M059J (cell line): ENCODE measurements at regions not wholly inside any gene's neighbourhood (a gene's known extent, or its start where the extent isn't known, plus 50 kb on each side); places are given as distances from the start of the nearest gene placed in this dataset.
"Not testable (repeated sequence)": the region's sequence is repeated elsewhere in the genome, so short reads cannot be mapped to it uniquely, and the experiment has no call there.

Experiments used
- DNase-seq: peaks from one replicate; pipeline ENCODE4 v3.0.0-alpha.2; 2012; ENCODE audit warnings: low read depth

- no peak for DNase-seq
Observed at GRCh38 chr20:51305316-51306052, 237.0 kb downstream of the NFATC2 start.

GRCh38 chr20:51303731-51304670, 238.5 kb downstream of the NFATC2 start:
- DNase-seq: no peak

GRCh38 chr20:51301026-51301425, 241.5 kb downstream of the NFATC2 start:
- no peak for DNase-seq

GRCh38 chr20:51300104-51300503, 242.4 kb downstream of the NFATC2 start:
- DNase-seq: no peak

- no peak for DNase-seq
Observed at GRCh38 chr20:51299413-51299812, 243.1 kb downstream of the NFATC2 start.

- DNase-seq: no peak
Observed at GRCh38 chr20:51298141-51298749, 244.3 kb downstream of the NFATC2 start.

GRCh38 chr20:51287628-51288413, 254.7 kb downstream of the NFATC2 start:
- peak; percentile 30 for DNase-seq

GRCh38 chr20:51286758-51287157, 255.8 kb downstream of the NFATC2 start:
- DNase-seq: no peak

- DNase-seq: no peak
Observed at GRCh38 chr20:51285684-51286083, 256.8 kb downstream of the NFATC2 start.

- DNase-seq: no peak
Observed at GRCh38 chr20:51284871-51285270, 257.6 kb downstream of the NFATC2 start.

GRCh38 chr20:51284176-51284575, 258.3 kb downstream of the NFATC2 start:
- DNase-seq: peak; percentile 37

- no peak for DNase-seq
Observed at GRCh38 chr20:51281521-51281920, 258.6 kb upstream of the KCNG1 start.

GRCh38 chr20:51280047-51280446, 257.1 kb upstream of the KCNG1 start:
- DNase-seq: no peak

- no peak for DNase-seq
Observed at GRCh38 chr20:51277961-51278360, 255.1 kb upstream of the KCNG1 start.

GRCh38 chr20:51276296-51276695, 253.4 kb upstream of the KCNG1 start:
- DNase-seq: peak; percentile 18

GRCh38 chr20:51275826-51276225, 252.9 kb upstream of the KCNG1 start:
- DNase-seq: peak; percentile 75

GRCh38 chr20:51275181-51275580, 252.3 kb upstream of the KCNG1 start:
- peak; percentile 37 for DNase-seq

- peak; percentile 36 for DNase-seq
Observed at GRCh38 chr20:51272401-51272800, 249.5 kb upstream of the KCNG1 start.

GRCh38 chr20:51271931-51272330, 249.0 kb upstream of the KCNG1 start:
- DNase-seq: no peak

GRCh38 chr20:51271289-51271688, 248.4 kb upstream of the KCNG1 start:
- DNase-seq: not testable (repeated sequence)

GRCh38 chr20:51269671-51270070, 246.8 kb upstream of the KCNG1 start:
- DNase-seq: no peak

- DNase-seq: no peak
Observed at GRCh38 chr20:51267679-51268078, 244.8 kb upstream of the KCNG1 start.
